ENCODE measurements at regions not wholly inside any gene's neighbourhood (a gene's known extent, or its start where the extent isn't known, plus 50 kb on each side); places are given as distances from the start of the nearest gene placed in this dataset.

- H3K36me3 ChIP-seq (ENCODE audit: low read depth): no peaks in the 10 kb centered on the region
- no peak overlapping the region for H3K4me3 ChIP-seq (ENCODE audit: severe bottlenecking)
- TF ChIP-seq CTCF (IDR thresholded peaks at IDR 0.05; ENCODE audit: poor library complexity, severe bottlenecking): no peak
- no peak for DNase-seq (ENCODE audit: low spot score)
- H3K27me3 ChIP-seq (ENCODE audit: insufficient read depth, poor library complexity, severe bottlenecking): no peaks in the 10 kb centered on the region
- no peak for ATAC-seq (ENCODE audit: low read depth)
- H3K9me3 ChIP-seq (ENCODE audit: severe bottlenecking): no peaks in the 10 kb centered on the region
- H3K27ac ChIP-seq (ENCODE audit: poor library complexity, severe bottlenecking): no peak overlapping the region
- H3K4me1 ChIP-seq (ENCODE audit: insufficient read depth, poor library complexity, severe bottlenecking): no peaks in the 10 kb centered on the region
Observed at GRCh38 chr22:47295226-47295901, 532.9 kb downstream of the TBC1D22A start.

DNA sequence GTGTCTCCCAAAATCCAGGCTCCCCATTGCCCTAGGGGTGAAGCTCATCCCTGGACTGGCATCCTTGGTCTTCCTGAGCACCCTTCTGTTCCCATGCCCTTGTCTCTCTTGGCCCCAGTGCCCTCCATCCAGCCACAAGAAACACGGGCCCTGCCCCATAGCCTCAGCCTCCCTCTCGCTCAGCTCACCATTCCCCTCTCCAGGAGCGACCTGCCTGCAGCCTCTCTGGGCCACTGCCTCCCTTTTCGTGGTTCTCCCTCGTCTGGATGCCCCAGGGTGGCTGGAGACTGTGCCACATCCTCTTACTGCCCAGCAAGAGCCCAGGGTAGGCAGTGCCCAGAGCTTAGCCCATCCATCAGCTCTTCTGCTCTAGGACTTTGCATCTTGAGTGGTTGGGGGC is 532.1 kb downstream of the TBC1D22A start:
- Histone ChIP-seq H3K4me3 (ENCODE audit: severe bottlenecking) (no peak overlapping the region), H3K27ac (ENCODE audit: poor library complexity, severe bottlenecking) (no peak overlapping the region), H3K36me3 (ENCODE audit: low read depth) (no peaks in the 10 kb centered on the region), H3K4me1 (ENCODE audit: insufficient read depth, poor library complexity, severe bottlenecking) (no peaks in the 10 kb centered on the region), H3K9me3 (ENCODE audit: severe bottlenecking) (no peaks in the 10 kb centered on the region), H3K27me3 (ENCODE audit: insufficient read depth, poor library complexity, severe bottlenecking) (no peaks in the 10 kb centered on the region)
- no peak for TF ChIP-seq CTCF (IDR thresholded peaks at IDR 0.05; ENCODE audit: poor library complexity, severe bottlenecking)
- no peak for ATAC-seq (ENCODE audit: low read depth)
- DNase-seq (ENCODE audit: low spot score): no peak

GRCh38 chr22:47294222-47294532 is 531.7 kb downstream of the TBC1D22A start:
- DNase-seq (ENCODE audit: low spot score) (no peak), ATAC-seq (ENCODE audit: low read depth) (no peak)
- Histone ChIP-seq H3K4me3 (ENCODE audit: severe bottlenecking) (no peak overlapping the region), H3K27me3 (ENCODE audit: insufficient read depth, poor library complexity, severe bottlenecking) (no peaks in the 10 kb centered on the region), H3K27ac (ENCODE audit: poor library complexity, severe bottlenecking) (no peak overlapping the region), H3K4me1 (ENCODE audit: insufficient read depth, poor library complexity, severe bottlenecking) (no peaks in the 10 kb centered on the region), H3K36me3 (ENCODE audit: low read depth) (no peaks in the 10 kb centered on the region), H3K9me3 (ENCODE audit: severe bottlenecking) (no peaks in the 10 kb centered on the region)
- TF ChIP-seq CTCF (IDR thresholded peaks at IDR 0.05; ENCODE audit: poor library complexity, severe bottlenecking): no peak

GRCh38 chr22:47293368-47294221 is 531.1 kb downstream of the TBC1D22A start:
- DNase-seq (ENCODE audit: low spot score) (no peak), ATAC-seq (ENCODE audit: low read depth) (no peak)
- H3K36me3 ChIP-seq (ENCODE audit: low read depth): no peaks in the 10 kb centered on the region
- no peak for TF ChIP-seq CTCF (IDR thresholded peaks at IDR 0.05; ENCODE audit: poor library complexity, severe bottlenecking)
- no peaks in the 10 kb centered on the region for H3K27me3 ChIP-seq (ENCODE audit: insufficient read depth, poor library complexity, severe bottlenecking)
- no peaks in the 10 kb centered on the region for H3K9me3 ChIP-seq (ENCODE audit: severe bottlenecking)
- H3K27ac ChIP-seq (ENCODE audit: poor library complexity, severe bottlenecking): no peak overlapping the region
- H3K4me1 ChIP-seq (ENCODE audit: insufficient read depth, poor library complexity, severe bottlenecking): no peaks in the 10 kb centered on the region
- H3K4me3 ChIP-seq (ENCODE audit: severe bottlenecking): no peak overlapping the region
